HUES64 (cell line): ENCODE measurements at regions not wholly inside any gene's neighbourhood (a gene's known extent, or its start where the extent isn't known, plus 50 kb on each side); places are given as distances from the start of the nearest gene placed in this dataset.

Experiments used
- H3K27ac ChIP-seq: 2 replicates; pipeline ENCODE4 v1.7.0; 2013; ENCODE audit warnings: low read depth, low read length, inconsistent platforms
- H3K27me3 ChIP-seq: 2 replicates; pipeline ENCODE4 v1.6.1; 2013; ENCODE audit warnings: mild to moderate bottlenecking, low read length; ENCODE audit not compliant: insufficient read depth
- H3K36me3 ChIP-seq: 2 replicates; pipeline ENCODE4 v1.6.1; 2013; ENCODE audit warnings: mild to moderate bottlenecking, low read length; ENCODE audit not compliant: insufficient read depth
- H3K4me1 ChIP-seq: 2 replicates; pipeline ENCODE4 v1.6.1; 2013; ENCODE audit warnings: mild to moderate bottlenecking, low read length, moderate library complexity; ENCODE audit not compliant: insufficient read depth
- H3K4me3 ChIP-seq: 2 replicates; pipeline ENCODE4 v1.5.1; 2013; ENCODE audit warnings: mild to moderate bottlenecking, low read length, moderate library complexity
- H3K9ac ChIP-seq: 2 replicates; pipeline ENCODE4 v1.6.1; 2013; ENCODE audit warnings: mild to moderate bottlenecking, low read depth, low read length
- H3K9me3 ChIP-seq: 2 replicates; pipeline ENCODE4 v1.6.1; 2013; ENCODE audit warnings: low read depth, low read length; ENCODE audit not compliant: insufficient read depth
- WGBS: fragments of 150-250, 120-280 bp; methylation state at CpG from one replicate; pipeline ENCODE4 v1.1.7; 2013; ENCODE audit warnings: missing lambda C conversion rate; 5-methylcytosine and 5-hydroxymethylcytosine counted together

- H3K4me1 ChIP-seq: no peaks in the 10 kb centered on the region
- WGBS: 94% methylated on average over 2 of the region's 3 CpGs
- H3K4me3 ChIP-seq: no peak overlapping the region
- no peaks in the 10 kb centered on the region for H3K9me3 ChIP-seq
- no peak overlapping the region for H3K9ac ChIP-seq
- no peaks in the 10 kb centered on the region for H3K36me3 ChIP-seq
- H3K27me3 ChIP-seq: no peaks in the 10 kb centered on the region
- H3K27ac ChIP-seq: no peak overlapping the region
Measured at GRCh38 chr7:88614736-88615135, 144.8 kb upstream of the ZNF804B start.

- no peaks in the 10 kb centered on the region for H3K36me3 ChIP-seq
- WGBS: 94% methylated on average over 4 of the region's 4 CpGs
- no peaks in the 10 kb centered on the region for H3K4me1 ChIP-seq
- H3K9me3 ChIP-seq: no peaks in the 10 kb centered on the region
- H3K4me3 ChIP-seq: no peak overlapping the region
- H3K27me3 ChIP-seq: no peaks in the 10 kb centered on the region
- H3K9ac ChIP-seq: no peak overlapping the region
- H3K27ac ChIP-seq: no peak overlapping the region
Measured at GRCh38 chr7:88610942-88611341, 148.6 kb upstream of the ZNF804B start.

DNA sequence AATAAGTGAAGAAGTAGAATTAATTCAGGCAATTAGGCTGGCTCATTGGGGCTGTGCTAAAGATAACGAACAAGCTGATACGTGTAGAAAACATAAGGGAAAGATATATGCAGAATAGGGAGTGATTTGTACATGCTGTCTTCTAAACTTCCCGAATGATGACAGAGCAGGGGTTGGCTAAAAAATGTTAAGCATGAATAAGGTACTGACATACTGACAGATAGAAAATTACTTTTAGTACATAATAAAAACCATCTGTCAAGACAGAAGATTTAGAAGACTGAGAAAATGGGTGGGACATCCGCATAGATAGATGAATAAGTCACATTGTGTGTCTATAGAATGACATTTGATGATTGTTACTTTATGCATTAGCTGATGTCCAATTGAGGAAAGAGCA, 158.8 kb upstream of the ZNF804B start:
- Histone ChIP-seq H3K9me3 (no peaks in the 10 kb centered on the region), H3K4me1 (peaks cover 15% of the 10 kb centered on the region; the same call in 1 of the 2 replicates), H3K36me3 (no peaks in the 10 kb centered on the region), H3K9ac (no peak overlapping the region), H3K27me3 (no peaks in the 10 kb centered on the region), H3K27ac (no peak overlapping the region), H3K4me3 (no peak overlapping the region)
- 91% methylated on average over 4 of the region's 4 CpGs for WGBS

GRCh38 chr7:88599528-88599927, 160.0 kb upstream of the ZNF804B start:
- H3K9me3 ChIP-seq: no peaks in the 10 kb centered on the region
- no peak overlapping the region for H3K4me3 ChIP-seq
- no peak overlapping the region for H3K9ac ChIP-seq
- no peaks in the 10 kb centered on the region for H3K36me3 ChIP-seq
- H3K27ac ChIP-seq: no peak overlapping the region
- peaks cover 15% of the 10 kb centered on the region; the same call in 1 of the 2 replicates for H3K4me1 ChIP-seq
- WGBS: 54% methylated on average over 3 of the region's 3 CpGs
- no peaks in the 10 kb centered on the region for H3K27me3 ChIP-seq

DNA sequence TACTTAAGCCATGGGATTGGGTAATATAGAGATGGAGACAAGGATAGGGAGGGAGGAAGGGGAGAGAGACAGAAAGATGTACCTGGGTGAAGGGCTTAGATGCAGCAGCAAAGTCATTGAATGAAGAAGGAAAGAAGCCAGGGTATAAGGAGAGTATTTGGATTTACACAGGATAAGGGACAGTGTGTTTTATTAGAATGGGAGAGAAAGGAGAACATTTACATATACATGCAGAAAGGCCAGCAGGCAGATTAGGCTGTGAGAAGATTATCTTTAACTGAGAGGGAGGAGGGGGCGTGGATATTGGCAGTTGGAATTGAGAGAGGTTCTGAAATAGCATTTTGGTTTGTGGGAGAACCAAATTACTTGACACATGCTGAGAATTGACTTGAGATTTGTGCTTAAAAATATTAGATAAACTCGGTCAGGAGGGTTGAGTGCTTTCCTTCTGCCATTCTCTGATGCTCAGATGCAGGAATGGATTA, 161.5 kb upstream of the ZNF804B start:
- 87% methylated on average over 2 of the region's 2 CpGs for WGBS
- Histone ChIP-seq H3K27me3 (no peaks in the 10 kb centered on the region), H3K27ac (no peak overlapping the region), H3K4me3 (no peak overlapping the region), H3K4me1 (peaks cover 11% of the 10 kb centered on the region; the same call in 1 of the 2 replicates), H3K9ac (no peak overlapping the region), H3K9me3 (no peaks in the 10 kb centered on the region), H3K36me3 (no peaks in the 10 kb centered on the region)

DNA sequence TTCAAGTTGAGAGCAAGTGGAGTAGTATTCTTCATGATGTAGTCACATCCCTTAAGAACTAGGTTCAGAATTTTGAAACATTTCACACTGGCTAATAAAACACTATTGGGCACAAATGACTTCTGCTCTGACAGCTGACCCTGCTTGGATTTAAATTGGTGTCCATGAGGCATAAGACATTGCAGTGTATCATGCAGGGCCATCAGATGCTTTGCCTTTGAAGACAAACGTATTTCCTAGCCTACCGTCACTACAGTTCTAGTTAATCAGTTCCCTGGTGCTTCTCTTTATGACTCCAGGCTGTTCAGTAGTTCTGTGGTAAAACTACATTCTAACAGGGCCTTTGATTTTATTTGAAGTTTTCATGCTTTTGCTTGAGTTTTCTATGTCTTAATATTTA, 168.5 kb upstream of the ZNF804B start:
- WGBS: 93% methylated on average over 2 of the region's 2 CpGs
- Histone ChIP-seq H3K27ac (no peak overlapping the region), H3K4me3 (no peak overlapping the region), H3K9ac (no peak overlapping the region), H3K9me3 (no peaks in the 10 kb centered on the region), H3K4me1 (peaks cover 4% of the 10 kb centered on the region; the same call in 1 of the 2 replicates), H3K36me3 (no peaks in the 10 kb centered on the region), H3K27me3 (no peaks in the 10 kb centered on the region)

DNA sequence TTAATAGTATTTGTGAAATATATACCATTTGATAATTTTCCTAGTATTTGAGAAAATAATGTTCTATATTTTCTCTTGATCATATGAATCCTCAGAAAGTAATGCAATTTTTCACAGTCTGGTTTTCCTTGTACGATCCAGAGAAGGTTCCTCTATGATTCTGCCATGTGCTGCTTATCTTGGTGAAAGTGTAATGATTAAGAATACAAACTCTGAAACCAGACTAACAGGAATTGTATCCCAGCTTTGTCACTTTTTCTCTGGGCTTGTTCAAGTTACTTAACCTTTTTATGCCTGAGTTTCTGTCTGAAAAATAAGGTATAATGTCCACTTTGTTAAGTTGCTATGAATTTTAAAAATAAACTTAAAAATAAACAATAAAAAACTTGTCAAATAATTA, 169.6 kb upstream of the ZNF804B start:
- H3K4me1 ChIP-seq: peaks cover 4% of the 10 kb centered on the region; the same call in 1 of the 2 replicates
- no peaks in the 10 kb centered on the region for H3K9me3 ChIP-seq
- H3K27me3 ChIP-seq: no peaks in the 10 kb centered on the region
- H3K4me3 ChIP-seq: no peak overlapping the region
- H3K27ac ChIP-seq: no peak overlapping the region
- no peak overlapping the region for H3K9ac ChIP-seq
- H3K36me3 ChIP-seq: no peaks in the 10 kb centered on the region
- 100% methylated on average over 1 of the region's 1 CpG for WGBS

DNA sequence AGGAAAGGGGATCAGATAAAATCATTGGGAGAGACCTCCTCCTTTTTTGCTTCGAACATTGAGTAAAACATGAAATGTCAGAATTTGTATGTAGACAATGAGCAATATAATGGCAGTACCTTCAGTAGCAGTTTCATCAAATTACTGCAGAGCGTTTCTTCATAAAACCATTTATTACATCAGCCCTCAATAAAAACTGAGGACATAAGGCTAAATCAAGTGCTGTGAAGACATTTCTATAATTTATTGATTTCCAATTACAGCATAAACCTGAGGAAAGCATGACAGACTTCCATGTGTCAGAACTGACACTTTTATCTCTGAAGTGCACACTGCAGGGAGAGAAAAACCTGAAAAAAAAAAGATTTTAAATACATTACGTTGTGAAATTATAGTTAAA, 172.6 kb upstream of the ZNF804B start:
- WGBS: 88% methylated on average over 2 of the region's 3 CpGs
- Histone ChIP-seq H3K4me1 (peaks cover 4% of the 10 kb centered on the region; the same call in 1 of the 2 replicates), H3K9ac (no peak overlapping the region), H3K27ac (no peak overlapping the region), H3K36me3 (no peaks in the 10 kb centered on the region), H3K4me3 (no peak overlapping the region), H3K9me3 (no peaks in the 10 kb centered on the region), H3K27me3 (no peaks in the 10 kb centered on the region)

DNA sequence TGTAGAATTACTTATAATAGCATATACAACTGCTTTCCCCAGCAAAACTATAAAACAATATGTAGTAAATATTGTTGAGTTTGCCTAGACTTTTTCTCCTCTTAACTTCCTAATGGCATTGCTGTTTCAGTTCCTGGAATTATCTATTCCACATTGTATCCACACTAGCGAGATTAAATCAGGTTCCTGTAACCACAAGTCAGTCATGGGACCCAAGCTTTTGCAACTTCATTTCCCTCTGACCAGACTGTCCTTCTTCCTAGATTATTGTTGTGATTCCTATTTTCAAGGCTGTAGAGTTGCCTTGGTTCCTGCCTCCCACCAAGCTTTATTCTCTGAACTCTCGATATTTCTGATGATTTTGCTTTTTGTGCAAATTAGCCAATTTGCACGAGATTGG, 173.3 kb upstream of the ZNF804B start:
- Histone ChIP-seq H3K4me3 (no peak overlapping the region), H3K9me3 (no peaks in the 10 kb centered on the region), H3K27ac (no peak overlapping the region), H3K27me3 (no peaks in the 10 kb centered on the region), H3K4me1 (peaks cover 4% of the 10 kb centered on the region; the same call in 1 of the 2 replicates), H3K36me3 (no peaks in the 10 kb centered on the region), H3K9ac (no peak overlapping the region)
- WGBS: 96% methylated on average over 3 of the region's 3 CpGs

DNA sequence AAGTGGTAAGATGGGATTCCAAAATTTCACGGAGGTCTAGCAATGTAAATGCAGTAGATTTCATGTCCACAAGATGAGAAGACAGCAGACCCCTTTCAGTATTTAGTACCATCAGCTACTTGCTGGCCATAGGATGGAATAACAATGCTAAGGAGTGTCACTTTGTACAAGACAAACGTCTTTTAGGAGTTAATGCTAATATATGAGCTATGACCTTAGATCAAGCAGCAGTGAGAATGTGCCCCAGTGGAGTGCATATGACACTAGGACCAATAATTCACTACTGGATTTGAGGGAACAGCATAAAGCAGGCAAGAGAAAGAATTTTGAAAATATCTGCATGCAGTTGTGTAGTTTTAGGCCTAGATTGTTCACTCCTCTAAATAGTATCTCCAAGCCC, 182.8 kb upstream of the ZNF804B start:
- Histone ChIP-seq H3K27ac (no peak overlapping the region), H3K4me3 (no peak overlapping the region), H3K4me1 (no peaks in the 10 kb centered on the region), H3K27me3 (no peaks in the 10 kb centered on the region), H3K9me3 (no peaks in the 10 kb centered on the region), H3K36me3 (no peaks in the 10 kb centered on the region), H3K9ac (no peak overlapping the region)
- 86% methylated on average over 2 of the region's 2 CpGs for WGBS

DNA sequence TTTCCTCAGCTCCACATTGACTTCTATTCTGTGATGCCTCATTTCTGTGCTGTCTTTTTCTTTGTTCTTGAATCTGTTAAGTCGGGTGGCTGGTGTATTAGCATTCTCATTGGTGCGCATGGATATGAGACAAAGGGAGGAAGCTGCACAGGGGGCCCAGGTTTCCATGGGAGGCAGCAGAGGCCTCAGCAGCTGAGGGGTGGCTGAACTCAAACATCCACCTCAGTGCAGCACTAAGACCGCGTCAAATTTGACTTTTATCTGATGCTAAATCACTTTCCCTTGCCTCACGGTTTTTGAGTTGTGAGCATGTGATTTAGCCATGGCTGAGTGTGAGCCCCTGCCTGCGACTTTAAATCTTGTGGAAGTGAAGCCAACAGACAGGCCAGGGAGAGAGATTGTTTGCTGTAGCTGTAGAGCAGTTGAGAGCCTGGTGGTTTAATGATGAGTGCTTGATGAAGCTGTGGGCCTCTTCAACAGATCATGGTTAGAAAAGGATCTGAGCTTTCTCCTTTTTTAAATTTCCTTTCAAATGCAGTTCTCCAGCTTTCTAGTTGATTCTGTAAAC, 193.3 kb upstream of the ZNF804B start:
- Histone ChIP-seq H3K36me3 (no peaks in the 10 kb centered on the region), H3K9ac (no peak overlapping the region), H3K4me1 (peaks cover 22% of the 10 kb centered on the region), H3K27me3 (no peaks in the 10 kb centered on the region), H3K9me3 (no peaks in the 10 kb centered on the region), H3K4me3 (no peak overlapping the region), H3K27ac (no peak overlapping the region)
- WGBS: 89% methylated on average over 6 of the region's 6 CpGs

- Histone ChIP-seq H3K27ac (no peak overlapping the region), H3K27me3 (no peaks in the 10 kb centered on the region), H3K9me3 (no peaks in the 10 kb centered on the region), H3K4me1 (peaks cover 22% of the 10 kb centered on the region), H3K4me3 (no peak overlapping the region), H3K36me3 (no peaks in the 10 kb centered on the region), H3K9ac (no peak overlapping the region)
- 97% methylated on average over 9 of the region's 9 CpGs for WGBS
Measured at GRCh38 chr7:88565401-88565800, 194.1 kb upstream of the ZNF804B start.
